GM23248 (cell line): ENCODE measurements at regions not wholly inside any gene's neighbourhood (a gene's known extent, or its start where the extent isn't known, plus 50 kb on each side); places are given as distances from the start of the nearest gene placed in this dataset.

ENCODE experiments used
- EZH2 ChIP-seq: fragments of 200-600 bp; sonication (generic); IDR thresholded peaks from 2 replicates; pipeline ENCODE4 v1.6.1; 2018; ENCODE audit warnings: antibody characterized with exemption, mild to moderate bottlenecking; ENCODE audit not compliant: insufficient read depth, poor library complexity, severe bottlenecking
- EZH2phosphoT487 ChIP-seq: fragments of 200-600 bp; sonication (generic); IDR thresholded peaks from 2 replicates; pipeline ENCODE4 v1.6.1; 2018; ENCODE audit warnings: antibody characterized with exemption, moderate library complexity, mild to moderate bottlenecking, low read depth; ENCODE audit not compliant: insufficient read depth

DNA sequence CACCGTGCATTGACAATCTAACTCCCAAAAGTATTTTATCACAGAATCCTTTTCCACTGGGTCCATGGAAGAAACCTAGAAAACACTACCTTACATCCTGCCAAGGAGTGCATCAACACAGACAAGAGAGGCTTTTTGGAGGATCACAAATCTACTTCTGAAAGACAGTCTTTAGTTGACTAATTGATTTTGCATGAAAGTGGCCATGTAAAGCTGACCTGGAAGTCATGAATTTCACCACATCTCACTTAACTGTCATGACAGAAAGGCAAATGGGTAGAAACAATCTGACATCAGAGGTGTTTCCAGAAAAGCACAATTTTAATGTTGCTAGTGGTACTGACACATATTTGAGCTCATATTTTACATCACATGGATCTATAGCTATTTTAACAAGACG lies 101.6 kb downstream of the FAM76B start:
- TF ChIP-seq EZH2 (no peak), EZH2phosphoT487 (no peak)
